Hippocampal formation (tissue), 2 donors: ENCODE measurements at regions not wholly inside any gene's neighbourhood (a gene's known extent, or its start where the extent isn't known, plus 50 kb on each side); places are given as distances from the start of the nearest gene placed in this dataset.

Source experiments
- DNase-seq, 2 donors: peaks; one replicate each; lab custom pipeline; 2025; lab: John Stamatoyannopoulos, UW

- DNase-seq: no peak
Measured at GRCh38 chr15:98455904-98456303, 192.4 kb upstream of the IGF1R start.

- DNase-seq: no peak
Measured at GRCh38 chr15:98476559-98476958, 171.8 kb upstream of the IGF1R start.

DNA sequence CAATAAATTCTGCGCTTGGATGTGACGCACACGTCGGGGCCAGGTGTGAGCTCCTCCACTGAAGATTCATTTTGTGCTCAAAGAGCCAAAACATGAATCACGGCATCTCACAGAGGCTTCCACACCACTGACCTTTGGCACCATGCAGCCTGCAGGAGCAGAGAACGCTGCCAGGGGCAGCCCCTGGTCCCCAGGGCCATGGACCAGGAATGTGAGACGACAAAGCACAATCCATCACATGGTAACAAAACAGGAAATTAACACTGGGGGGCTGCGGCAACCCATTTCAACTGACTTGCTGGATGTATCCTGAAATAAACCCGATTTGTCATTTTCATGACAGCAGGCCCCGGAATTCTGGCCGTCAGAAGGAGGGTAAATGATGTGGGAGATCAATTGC, 167.5 kb upstream of the IGF1R start:
- no peak for DNase-seq

DNA sequence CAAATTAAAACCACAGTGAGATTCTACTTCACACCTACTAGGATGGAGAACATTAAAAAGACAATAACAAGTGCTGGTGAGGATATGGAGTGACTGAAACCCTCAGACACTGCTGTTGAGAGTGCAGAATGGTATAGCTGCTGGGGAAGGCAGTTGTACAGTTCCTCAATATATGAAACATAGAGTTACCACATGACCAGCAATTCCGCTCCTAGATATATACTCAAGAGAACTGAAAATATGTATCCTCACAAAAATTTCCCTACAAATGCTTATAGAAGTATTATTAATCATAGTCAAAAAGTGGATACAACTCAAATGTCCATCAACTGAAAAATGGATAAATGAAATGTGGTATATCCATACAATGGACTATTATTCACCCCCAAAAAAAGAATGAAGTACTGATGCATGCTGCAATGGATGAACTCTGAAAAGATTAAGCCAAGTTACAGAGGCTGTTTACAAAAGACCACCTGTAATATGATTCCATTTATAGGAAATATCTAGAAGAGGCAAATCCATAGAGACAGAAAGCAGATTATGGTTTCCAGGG, 164.7 kb upstream of the IGF1R start:
- no peak for DNase-seq

- DNase-seq: no peak
Measured at GRCh38 chr15:98484914-98485313, 163.4 kb upstream of the IGF1R start.

DNA sequence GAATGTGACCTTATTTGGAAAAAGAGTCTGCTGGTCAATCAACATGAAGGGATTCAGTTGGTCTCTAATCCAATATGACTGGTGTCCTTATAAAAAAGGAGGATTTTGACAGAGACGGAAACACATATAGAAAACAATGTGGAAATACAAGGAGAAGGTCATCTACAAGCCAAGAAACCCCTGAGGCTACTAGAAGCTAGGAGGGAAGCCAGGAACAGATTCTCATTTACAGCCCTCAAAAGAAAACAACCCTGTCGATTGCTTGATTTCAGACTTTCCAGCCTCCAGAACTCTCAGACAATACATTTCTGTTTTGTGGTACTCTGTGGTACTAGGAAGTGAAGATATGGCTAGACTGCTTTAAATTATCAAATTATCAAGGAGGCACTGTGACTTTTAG, 162.9 kb upstream of the IGF1R start:
- no peak for DNase-seq

DNA sequence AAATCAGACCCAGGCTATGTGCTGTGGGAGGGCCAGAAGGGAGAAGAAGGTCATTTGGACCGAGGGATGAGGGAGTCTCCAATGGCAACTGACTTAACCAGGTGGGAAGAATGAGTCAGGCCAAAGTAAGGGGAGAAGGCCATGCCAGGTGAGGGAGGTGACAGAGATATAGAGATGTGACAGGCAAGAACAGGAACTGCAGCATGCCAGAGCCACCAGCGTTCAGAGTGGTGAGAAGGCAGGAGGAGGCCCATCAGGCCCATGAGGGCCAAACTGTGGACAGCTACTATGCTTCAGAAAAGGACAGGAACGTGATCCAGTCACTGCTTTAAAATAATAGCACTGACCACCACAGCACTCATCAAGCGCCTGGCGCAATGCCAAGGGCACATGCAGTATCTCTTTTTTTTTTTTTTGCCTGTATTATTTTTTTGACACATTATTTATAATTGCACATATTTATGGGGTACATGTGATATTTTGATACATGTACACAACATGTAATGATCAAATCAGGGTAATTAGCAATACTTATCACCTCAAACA, 154.3 kb upstream of the IGF1R start:
- DNase-seq: no peak

- DNase-seq: no peak
Measured at GRCh38 chr15:98501192-98501591, 147.1 kb upstream of the IGF1R start.

- no peak for DNase-seq
Measured at GRCh38 chr15:98501632-98502031, 146.7 kb upstream of the IGF1R start.

DNA sequence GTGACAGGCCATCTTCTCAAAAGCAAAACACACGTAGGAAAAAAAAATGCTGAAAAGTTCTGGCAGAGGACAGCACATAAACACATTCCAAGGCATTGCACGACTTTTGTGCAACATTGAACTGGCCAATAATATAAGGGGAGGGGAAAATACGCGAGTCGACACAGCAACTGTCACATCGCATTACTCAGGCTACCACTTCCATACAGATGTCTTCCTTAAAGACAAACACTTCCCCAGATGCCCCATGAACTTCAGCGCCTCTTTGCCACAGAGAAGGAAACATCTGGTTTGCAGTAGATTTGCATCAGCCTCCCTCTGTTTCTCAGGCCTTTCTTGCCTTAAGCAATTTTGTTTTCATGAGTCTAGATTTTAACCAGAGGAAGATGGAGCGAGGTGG, 144.4 kb upstream of the IGF1R start:
- DNase-seq: no peak

DNA sequence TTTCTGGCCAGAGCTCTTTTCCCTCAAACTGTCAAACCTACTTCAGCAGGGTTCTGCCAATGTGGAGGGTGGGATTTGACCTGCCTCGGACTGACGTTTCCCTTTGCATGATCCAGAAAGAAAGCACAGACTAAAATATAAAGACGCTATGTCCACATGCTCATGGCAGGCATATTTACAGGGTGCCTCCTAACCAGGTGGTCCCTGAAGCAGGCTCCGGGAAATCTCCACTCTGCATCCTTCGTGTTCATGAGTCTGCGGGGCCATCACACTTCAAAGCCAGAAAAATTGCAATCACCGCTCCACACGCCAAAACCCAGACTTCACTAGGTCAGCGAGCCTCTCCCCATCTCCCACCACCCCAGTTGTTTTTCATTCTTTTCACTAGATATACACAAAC, 143.3 kb upstream of the IGF1R start:
- DNase-seq: no peak

- DNase-seq: no peak
Measured at GRCh38 chr15:98505611-98506031, 142.7 kb upstream of the IGF1R start.

DNA sequence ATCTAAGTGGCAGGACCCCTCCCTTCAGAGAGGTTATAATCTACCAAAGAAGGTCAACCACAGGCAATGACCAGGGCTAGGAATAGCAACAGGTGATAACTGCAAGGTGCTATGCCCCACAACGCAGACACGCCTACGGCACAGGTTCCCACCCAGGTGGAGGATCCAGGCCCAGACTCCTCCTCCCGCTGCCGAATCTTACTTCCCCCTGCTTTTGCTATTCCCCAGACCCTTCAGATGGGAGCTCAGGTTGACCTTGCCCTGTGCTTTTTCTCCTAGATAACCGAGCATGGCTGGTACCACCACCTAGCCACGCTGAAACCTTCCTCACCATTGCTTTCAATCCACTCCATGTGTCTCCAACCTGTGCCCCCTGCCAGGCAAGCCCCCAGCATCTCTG, 142.2 kb upstream of the IGF1R start:
- DNase-seq: no peak

GRCh38 chr15:98506711-98507110, 141.6 kb upstream of the IGF1R start:
- no peak for DNase-seq

- no peak for DNase-seq
Measured at GRCh38 chr15:98513428-98513986, 134.8 kb upstream of the IGF1R start.

- no peak for DNase-seq
Measured at GRCh38 chr15:98514034-98514622, 134.2 kb upstream of the IGF1R start.

GRCh38 chr15:98518823-98519561, 129.3 kb upstream of the IGF1R start:
- DNase-seq: peak; percentile 17 to 56

GRCh38 chr15:98519767-98520550, 128.4 kb upstream of the IGF1R start:
- no peak for DNase-seq

- no peak for DNase-seq
Measured at GRCh38 chr15:98522127-98522526, 126.2 kb upstream of the IGF1R start.

DNA sequence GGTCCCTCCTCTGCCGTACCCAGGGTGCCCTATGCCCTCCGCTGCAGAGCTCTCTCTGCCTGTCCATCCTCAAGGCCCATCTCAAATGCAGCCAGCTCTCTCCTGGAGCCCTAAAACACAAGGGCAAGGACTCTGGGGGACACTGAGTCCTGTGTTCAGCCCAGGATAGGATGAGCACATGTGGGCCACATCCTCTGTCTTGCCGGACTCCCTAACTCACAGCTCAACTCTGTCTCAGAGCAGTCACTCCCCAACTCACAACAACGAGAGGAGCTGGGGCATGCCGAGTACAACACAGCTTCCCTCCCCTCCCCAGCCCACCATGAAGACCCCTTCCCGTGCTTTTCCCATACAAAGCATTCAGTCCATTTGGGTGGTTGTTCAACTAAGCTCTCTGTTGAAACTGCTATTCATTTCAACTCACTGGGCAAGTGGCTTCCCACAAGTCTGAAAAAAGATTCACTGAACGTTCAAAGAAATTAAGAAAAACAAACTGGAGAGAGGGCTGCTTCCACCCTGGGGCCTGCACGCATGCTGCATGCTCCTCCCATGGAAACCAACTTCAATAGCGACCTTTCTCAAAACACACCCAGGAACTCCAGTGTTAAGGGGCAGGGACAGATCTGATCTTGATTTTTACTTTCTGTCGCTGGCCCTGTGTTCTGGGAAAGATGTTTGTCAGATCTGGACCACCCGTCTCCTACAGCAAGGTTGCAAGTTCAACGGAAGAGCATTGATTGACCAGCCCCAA, 124.3 kb upstream of the IGF1R start:
- no peak for DNase-seq
